Neural progenitor cell (in vitro differentiated cells): ENCODE measurements at regions not wholly inside any gene's neighbourhood (a gene's known extent, or its start where the extent isn't known, plus 50 kb on each side); places are given as distances from the start of the nearest gene placed in this dataset.

ENCODE experiments used
- DNase-seq: peaks from one replicate; pipeline ENCODE4 v3.0.0-alpha.2; 2016; ENCODE audit warnings: low spot score
- H2AFZ ChIP-seq: fragments of 200-600 bp; sonication (generic); replicated peaks from 2 replicates; pipeline ENCODE4 v1.6.1; 2016; ENCODE audit warnings: antibody characterized with exemption
- H3F3A ChIP-seq: fragments of 200-600 bp; sonication (generic); 2 replicates; pipeline ENCODE4 v1.6.1; 2016; ENCODE audit warnings: antibody characterized with exemption, low read depth
- H3K27ac ChIP-seq: fragments of 200-600 bp; sonication (generic); 2 replicates; pipeline ENCODE4 v1.5.1; 2016; ENCODE audit warnings: mild to moderate bottlenecking
- H3K27me3 ChIP-seq: fragments of 200-600 bp; sonication (generic); 2 replicates; pipeline ENCODE4 v1.6.1; 2016; ENCODE audit warnings: mild to moderate bottlenecking, moderate library complexity
- H3K36me3 ChIP-seq: fragments of 200-600 bp; sonication (generic); 2 replicates; pipeline ENCODE4 v1.5.1; 2016
- H3K4me1 ChIP-seq: fragments of 200-600 bp; sonication (generic); 2 replicates; pipeline ENCODE4 v1.6.1; 2016; ENCODE audit warnings: mixed run types
- H3K4me2 ChIP-seq: fragments of 200-600 bp; sonication (generic); 2 replicates; pipeline ENCODE4 v1.6.1; 2016
- H3K4me3 ChIP-seq: fragments of 200-600 bp; sonication (generic); 2 replicates; pipeline ENCODE4 v1.5.1; 2016
- H3K79me2 ChIP-seq: fragments of 200-600 bp; sonication (generic); 2 replicates; pipeline ENCODE4 v1.6.1; 2016; ENCODE audit warnings: low read depth
- H3K9ac ChIP-seq: fragments of 200-600 bp; sonication (generic); 2 replicates; pipeline ENCODE4 v1.6.1; 2016
- H3K9me3 ChIP-seq: fragments of 200-600 bp; sonication (generic); 2 replicates; pipeline ENCODE4 v1.5.1; 2016; ENCODE audit warnings: low read depth
- H4K20me1 ChIP-seq: fragments of 200-600 bp; sonication (generic); 2 replicates; pipeline ENCODE4 v1.6.1; 2016; ENCODE audit warnings: low read depth
- H3K27ac Mint-ChIP-seq: 3 replicates; pipeline ENCODE4 v1.8.0; 2021; ENCODE audit warnings: mixed read lengths
- H3K27me3 Mint-ChIP-seq: 2 replicates; pipeline ENCODE4 v1.8.0; 2022; ENCODE audit warnings: low read depth, mild to moderate bottlenecking, inconsistent platforms, moderate library complexity, mixed read lengths; ENCODE audit not compliant: insufficient read depth
- H3K36me3 Mint-ChIP-seq: 3 replicates; pipeline ENCODE4 v1.8.0; 2021; ENCODE audit warnings: mixed read lengths
- H3K4me1 Mint-ChIP-seq: 3 replicates; pipeline ENCODE4 v1.8.0; 2021; ENCODE audit warnings: mixed read lengths
- H3K4me3 Mint-ChIP-seq: 3 replicates; pipeline ENCODE4 v1.8.0; 2021; ENCODE audit warnings: mild to moderate bottlenecking, moderate library complexity, mixed read lengths
- H3K9me3 Mint-ChIP-seq: 3 replicates; pipeline ENCODE4 v1.8.0; 2020; ENCODE audit warnings: mixed read lengths
- CTCF ChIP-seq: fragments of 200-600 bp; sonication (generic); IDR thresholded peaks from 2 replicates; pipeline ENCODE4 v1.5.1; 2017; ENCODE audit warnings: antibody characterized with exemption, mild to moderate bottlenecking
- EZH2 ChIP-seq: fragments of 200-600 bp; sonication (generic); IDR thresholded peaks from 2 replicates; pipeline ENCODE4 v1.6.1; 2017; ENCODE audit warnings: antibody characterized with exemption, mild to moderate bottlenecking, moderate library complexity
- EZH2phosphoT487 ChIP-seq: fragments of 200-600 bp; sonication (generic); IDR thresholded peaks from 2 replicates; pipeline ENCODE4 v1.6.1; 2017; ENCODE audit warnings: antibody characterized with exemption

- DNase-seq: no peak
- Histone ChIP-seq H3K4me3 (no peak overlapping the region), H3K36me3 (no peaks in the 10 kb centered on the region), H3K27me3 (no peaks in the 10 kb centered on the region), H3K9ac (no peak overlapping the region), H2AFZ (no peak overlapping the region), H3K27ac (no peak overlapping the region), H3K9me3 (no peaks in the 10 kb centered on the region), H3K4me2 (no peak overlapping the region), H3K4me1 (no peaks in the 10 kb centered on the region), H4K20me1 (no peaks in the 10 kb centered on the region), H3F3A (no peaks in the 10 kb centered on the region), H3K79me2 (no peaks in the 10 kb centered on the region)
- Mint-ChIP-seq H3K27ac (no peak overlapping the region), H3K27me3 (no peaks in the 10 kb centered on the region), H3K9me3 (no peaks in the 10 kb centered on the region), H3K36me3 (no peaks in the 10 kb centered on the region), H3K4me3 (no peak overlapping the region), H3K4me1 (no peaks in the 10 kb centered on the region)
- TF ChIP-seq EZH2phosphoT487: no peak
- no peak for TF ChIP-seq CTCF
- TF ChIP-seq EZH2: no peak
These were observed 122.6 kb upstream of the CHRM3 start for GRCh38 chr1:239263801-239264200.

- H3K27ac Mint-ChIP-seq: no peak overlapping the region
These were observed 123.8 kb upstream of the CHRM3 start for GRCh38 chr1:239262538-239262937.

GRCh38 chr1:239261521-239261920 is 124.8 kb upstream of the CHRM3 start:
- Histone ChIP-seq H3K79me2 (no peaks in the 10 kb centered on the region), H3K9ac (no peak overlapping the region), H3K27me3 (no peaks in the 10 kb centered on the region), H4K20me1 (no peaks in the 10 kb centered on the region), H2AFZ (no peak overlapping the region), H3K4me3 (no peak overlapping the region), H3F3A (no peaks in the 10 kb centered on the region), H3K4me2 (no peak overlapping the region), H3K27ac (no peak overlapping the region), H3K36me3 (no peaks in the 10 kb centered on the region), H3K9me3 (no peaks in the 10 kb centered on the region), H3K4me1 (no peaks in the 10 kb centered on the region)
- Mint-ChIP-seq H3K9me3 (peaks cover 11% of the 10 kb centered on the region), H3K36me3 (no peaks in the 10 kb centered on the region), H3K4me1 (no peaks in the 10 kb centered on the region), H3K27ac (no peak overlapping the region), H3K4me3 (no peak overlapping the region), H3K27me3 (peaks cover 3% of the 10 kb centered on the region)
- no peak for DNase-seq
- TF ChIP-seq EZH2phosphoT487: no peak
- TF ChIP-seq CTCF: no peak
- TF ChIP-seq EZH2: no peak

More at GRCh38 chr1:239262538-239262937, 123.8 kb upstream of the CHRM3 start:
- Histone ChIP-seq H3K9me3 (no peaks in the 10 kb centered on the region), H3K36me3 (no peaks in the 10 kb centered on the region), H3F3A (no peaks in the 10 kb centered on the region), H3K27me3 (no peaks in the 10 kb centered on the region), H3K4me1 (no peaks in the 10 kb centered on the region), H3K4me2 (no peak overlapping the region), H3K27ac (no peak overlapping the region), H2AFZ (no peak overlapping the region), H3K79me2 (no peaks in the 10 kb centered on the region), H4K20me1 (no peaks in the 10 kb centered on the region), H3K9ac (no peak overlapping the region), H3K4me3 (no peak overlapping the region)
- no peaks in the 10 kb centered on the region for H3K4me1 Mint-ChIP-seq
- no peaks in the 10 kb centered on the region for H3K27me3 Mint-ChIP-seq
- peaks cover 2% of the 10 kb centered on the region for H3K9me3 Mint-ChIP-seq
- H3K36me3 Mint-ChIP-seq: no peaks in the 10 kb centered on the region
- DNase-seq: no peak
- H3K4me3 Mint-ChIP-seq: no peak overlapping the region
- no peak for TF ChIP-seq EZH2phosphoT487

- no peaks in the 10 kb centered on the region for H3K27me3 ChIP-seq
These were observed 125.5 kb upstream of the CHRM3 start for GRCh38 chr1:239260842-239261241.

More at GRCh38 chr1:239260842-239261241, 125.5 kb upstream of the CHRM3 start:
- Mint-ChIP-seq H3K36me3 (no peaks in the 10 kb centered on the region), H3K4me1 (no peaks in the 10 kb centered on the region), H3K4me3 (no peak overlapping the region), H3K27ac (no peak overlapping the region), H3K27me3 (peaks cover 3% of the 10 kb centered on the region), H3K9me3 (peaks cover 13% of the 10 kb centered on the region)
- Histone ChIP-seq H3K9me3 (no peaks in the 10 kb centered on the region), H3K4me1 (no peaks in the 10 kb centered on the region), H3F3A (no peaks in the 10 kb centered on the region), H3K9ac (no peak overlapping the region), H3K79me2 (no peaks in the 10 kb centered on the region), H3K4me3 (no peak overlapping the region), H2AFZ (no peak overlapping the region), H3K4me2 (no peak overlapping the region), H3K36me3 (no peaks in the 10 kb centered on the region), H4K20me1 (no peaks in the 10 kb centered on the region), H3K27ac (no peak overlapping the region)
- no peak for TF ChIP-seq EZH2phosphoT487
- no peak for TF ChIP-seq EZH2
- no peak for TF ChIP-seq CTCF
- DNase-seq: no peak
